Thyroid gland (tissue), 4 donors: ENCODE measurements at regions not wholly inside any gene's neighbourhood (a gene's known extent, or its start where the extent isn't known, plus 50 kb on each side); places are given as distances from the start of the nearest gene placed in this dataset.

ENCODE experiments used
- DNase-seq, 2 donors: peaks; one replicate each; pipeline ENCODE4 v3.0.0-alpha.2; 2019
- H3K27ac ChIP-seq, 3 donors: fragments of 200-600 bp; sonication (generic); 1 replicate in 2 of 3; 2 replicates in 1 of 3; pipeline ENCODE4 v1.5.1; 2016 to 2019; ENCODE audit warnings: mild to moderate bottlenecking in 1 of 3, moderate library complexity in 1 of 3
- H3K27me3 ChIP-seq: fragments of 200-600 bp; sonication (generic); one replicate; pipeline ENCODE4 v1.5.1; 2019
- H3K36me3 ChIP-seq, 2 donors: fragments of 200-600 bp; sonication (generic); one replicate each; pipeline ENCODE4 v1.5.1; 2016 to 2019
- H3K4me1 ChIP-seq, 2 donors: fragments of 200-600 bp; sonication (generic); one replicate each; pipeline ENCODE4 v1.5.1; 2017 to 2019
- H3K4me3 ChIP-seq, 3 donors: fragments of 200-600 bp; sonication (generic); replicated peaks in 1 of 3; 1 replicate in 2 of 3; 2 replicates in 1 of 3; pipeline ENCODE4 v1.5.1; 2016; ENCODE audit warnings: mild to moderate bottlenecking in 1 of 3
- H3K9me3 ChIP-seq: fragments of 200-600 bp; sonication (generic); one replicate; pipeline ENCODE4 v1.5.1; 2017
- POLR2A ChIP-seq, 2 donors: fragments of 450-650 bp; IDR thresholded peaks; one replicate each; pipeline ENCODE4 v1.6.1; 2017; ENCODE audit warnings: antibody characterized with exemption in 2 of 2, mild to moderate bottlenecking in 2 of 2, moderate library complexity in 1 of 2
- WGBS, 2 donors: methylation state at CpG; one replicate each; pipeline ENCODE4 v1.1.5; 2017; 5-methylcytosine and 5-hydroxymethylcytosine counted together
- intact Hi-C: fragments of 100-400 bp; cut with DNase I; formaldehyde crosslinking; loops from one replicate; pipeline ENCODE4 v1.15.1; 2023
- TF ChIP-seq, protein P1 (sequence below), 6 experiments: fragments of 200-600 bp in 3 of 6; fragments of 450-650 bp in 3 of 6; sonication (generic) in 3 of 6; IDR thresholded peaks; one replicate each; pipeline ENCODE4 v1.5.1; 2016 to 2019; ENCODE audit warnings: antibody characterized with exemption in 6 of 6, mild to moderate bottlenecking in 2 of 6, inconsistent platforms in 1 of 6, moderate library complexity in 1 of 6

GRCh38 chr3:159635047-159635641 is 353.5 kb upstream of the IL12A start:
- intact Hi-C loops = no loop called here
- no peak overlapping the region for H3K4me3 ChIP-seq

GRCh38 chr3:159637883-159638542 is 350.6 kb upstream of the IL12A start:
- no peak for DNase-seq
- H3K4me1 ChIP-seq = no peaks in the 10 kb centered on the region
- H3K27me3 ChIP-seq = no peaks in the 10 kb centered on the region
- H3K9me3 ChIP-seq = no peaks in the 10 kb centered on the region
- H3K4me3 ChIP-seq = no peak overlapping the region
- 88 to 91% methylated on average over 2 of the region's 2 CpGs for WGBS, 2 donors
- no peak overlapping the region for H3K27ac ChIP-seq
- H3K36me3 ChIP-seq = no peaks in the 10 kb centered on the region
- TF ChIP-seq, protein P1, sequence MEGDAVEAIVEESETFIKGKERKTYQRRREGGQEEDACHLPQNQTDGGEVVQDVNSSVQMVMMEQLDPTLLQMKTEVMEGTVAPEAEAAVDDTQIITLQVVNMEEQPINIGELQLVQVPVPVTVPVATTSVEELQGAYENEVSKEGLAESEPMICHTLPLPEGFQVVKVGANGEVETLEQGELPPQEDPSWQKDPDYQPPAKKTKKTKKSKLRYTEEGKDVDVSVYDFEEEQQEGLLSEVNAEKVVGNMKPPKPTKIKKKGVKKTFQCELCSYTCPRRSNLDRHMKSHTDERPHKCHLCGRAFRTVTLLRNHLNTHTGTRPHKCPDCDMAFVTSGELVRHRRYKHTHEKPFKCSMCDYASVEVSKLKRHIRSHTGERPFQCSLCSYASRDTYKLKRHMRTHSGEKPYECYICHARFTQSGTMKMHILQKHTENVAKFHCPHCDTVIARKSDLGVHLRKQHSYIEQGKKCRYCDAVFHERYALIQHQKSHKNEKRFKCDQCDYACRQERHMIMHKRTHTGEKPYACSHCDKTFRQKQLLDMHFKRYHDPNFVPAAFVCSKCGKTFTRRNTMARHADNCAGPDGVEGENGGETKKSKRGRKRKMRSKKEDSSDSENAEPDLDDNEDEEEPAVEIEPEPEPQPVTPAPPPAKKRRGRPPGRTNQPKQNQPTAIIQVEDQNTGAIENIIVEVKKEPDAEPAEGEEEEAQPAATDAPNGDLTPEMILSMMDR (IDR thresholded peaks at IDR 0.05) = no peak
- TF ChIP-seq POLR2A (IDR thresholded peaks at IDR 0.05) = no peak
- intact Hi-C loops = no loop called here

More at GRCh38 chr3:159635047-159635641, 353.5 kb upstream of the IL12A start:
- Histone ChIP-seq H3K36me3 (no peaks in the 10 kb centered on the region), H3K27ac (no peak overlapping the region), H3K27me3 (no peaks in the 10 kb centered on the region), H3K9me3 (no peaks in the 10 kb centered on the region), H3K4me1 (no peaks in the 10 kb centered on the region)
- TF ChIP-seq, protein P1 (IDR thresholded peaks at IDR 0.05) = no peak
- no peak for TF ChIP-seq POLR2A (IDR thresholded peaks at IDR 0.05)
- no peak for DNase-seq
- WGBS, 2 donors = 83 to 89% methylated on average over 3 of the region's 3 CpGs

GRCh38 chr3:159640225-159640624 is 348.4 kb upstream of the IL12A start:
- no peak for TF ChIP-seq POLR2A (IDR thresholded peaks at IDR 0.05)
- TF ChIP-seq, protein P1 (IDR thresholded peaks at IDR 0.05) = no peak
- Histone ChIP-seq H3K36me3 (no peaks in the 10 kb centered on the region), H3K9me3 (no peaks in the 10 kb centered on the region), H3K4me1 (no peaks in the 10 kb centered on the region), H3K4me3 (no peak overlapping the region), H3K27ac (no peak overlapping the region), H3K27me3 (no peaks in the 10 kb centered on the region)
- no peak for DNase-seq
- intact Hi-C loops = no loop called here
- WGBS, 2 donors = 95 to 96% methylated on average over 4 of the region's 4 CpGs

GRCh38 chr3:159643406-159643805 is 345.2 kb upstream of the IL12A start:
- Histone ChIP-seq H3K36me3 (no peaks in the 10 kb centered on the region), H3K27me3 (no peaks in the 10 kb centered on the region), H3K9me3 (no peaks in the 10 kb centered on the region), H3K4me3 (no peak overlapping the region), H3K4me1 (no peaks in the 10 kb centered on the region), H3K27ac (no peak overlapping the region)
- DNase-seq = no peak
- intact Hi-C loops = no loop called here
- TF ChIP-seq POLR2A (IDR thresholded peaks at IDR 0.05) = no peak
- TF ChIP-seq, protein P1 (IDR thresholded peaks at IDR 0.05) = no peak

- WGBS, 2 donors = 88 to 95% methylated on average over 1 of the region's 1 CpG
- no peaks in the 10 kb centered on the region for H3K9me3 ChIP-seq
- no peak overlapping the region for H3K27ac ChIP-seq
- H3K4me1 ChIP-seq = no peaks in the 10 kb centered on the region
- intact Hi-C loops = no loop called here
- DNase-seq = no peak
- no peaks in the 10 kb centered on the region for H3K27me3 ChIP-seq
- H3K4me3 ChIP-seq = no peak overlapping the region
- TF ChIP-seq, protein P1 (IDR thresholded peaks at IDR 0.05) = no peak
- TF ChIP-seq POLR2A (IDR thresholded peaks at IDR 0.05) = no peak
- no peaks in the 10 kb centered on the region for H3K36me3 ChIP-seq
Observed at GRCh38 chr3:159645874-159646273, 342.8 kb upstream of the IL12A start.
